ENCODE measurements at regions not wholly inside any gene's neighbourhood (a gene's known extent, or its start where the extent isn't known, plus 50 kb on each side); places are given as distances from the start of the nearest gene placed in this dataset.

GRCh38 chr5:123964884-123965283 is 452.9 kb downstream of the CSNK1G3 start:
- TF ChIP-seq REST (IDR thresholded peaks at IDR 0.05; ENCODE audit: insufficient read depth in 1 of 2, low read depth in 2 of 2, low read length in 2 of 2) (no peak), POLR2AphosphoS5 (IDR thresholded peaks at IDR 0.05; ENCODE audit: low read depth, low read length) (no peak), TAF1 (IDR thresholded peaks at IDR 0.05; ENCODE audit: borderline replicate concordance, insufficient read depth, low read length) (no peak)
